Spleen (tissue), 11 donors: ENCODE measurements at regions not wholly inside any gene's neighbourhood (a gene's known extent, or its start where the extent isn't known, plus 50 kb on each side); places are given as distances from the start of the nearest gene placed in this dataset.
A peak's percentile ranks its signal among the peaks of the same experiment; 100 is the strongest.

Source experiments
- DNase-seq: peaks from one replicate; pipeline ENCODE4 v3.0.0-alpha.2; 2020
- H3K27ac ChIP-seq, 8 donors: fragments of 200-600 bp; sonication (generic) in 7 of 8; 1 replicate in 4 of 8; 2 replicates in 4 of 8; pipeline versions ENCODE4 v1.5.0 to v1.8.0; 2016 to 2021; ENCODE audit warnings: inconsistent platforms in 4 of 8, mild to moderate bottlenecking in 4 of 8, moderate library complexity in 1 of 8
- H3K27me3 ChIP-seq, 7 donors: fragments of 200-600 bp; sonication (generic) in 6 of 7; replicated peaks in 1 of 7; 1 replicate in 4 of 7; 2 replicates in 3 of 7; pipeline versions ENCODE4 v1.5.0 to v1.8.0; 2016 to 2021; ENCODE audit warnings: inconsistent platforms in 3 of 7, mild to moderate bottlenecking in 1 of 7
- H3K36me3 ChIP-seq, 6 donors: fragments of 200-600 bp; sonication (generic) in 5 of 6; 1 replicate in 4 of 6; 2 replicates in 2 of 6; pipeline versions ENCODE4 v1.5.0 to v1.8.0; 2016 to 2021; ENCODE audit warnings: inconsistent platforms in 2 of 6
- H3K4me1 ChIP-seq, 6 donors: fragments of 200-600 bp; sonication (generic) in 5 of 6; 1 replicate in 3 of 6; 2 replicates in 3 of 6; pipeline versions ENCODE4 v1.5.0 to v1.8.0; 2016 to 2021; ENCODE audit warnings: inconsistent platforms in 3 of 6
- H3K4me3 ChIP-seq, 8 donors: fragments of 200-600 bp; sonication (generic) in 7 of 8; 1 replicate in 4 of 8; 2 replicates in 4 of 8; pipeline versions ENCODE4 v1.5.0 to v1.8.0; 2016 to 2021; ENCODE audit warnings: inconsistent platforms in 4 of 8, mild to moderate bottlenecking in 4 of 8, moderate library complexity in 2 of 8
- H3K9me3 ChIP-seq, 8 donors: fragments of 200-600 bp; sonication (generic) in 7 of 8; 1 replicate in 4 of 8; 2 replicates in 4 of 8; pipeline versions ENCODE4 v1.5.0 to v1.8.0; 2016 to 2021; ENCODE audit warnings: inconsistent platforms in 4 of 8
- CTCF ChIP-seq, 11 experiments: fragments of 200-600 bp in 7 of 11; fragments of 450-650 bp in 4 of 11; sonication (generic) in 4 of 11; IDR thresholded peaks in 8 of 11; conservative IDR thresholded peaks in 3 of 11; 1 replicate in 7 of 11; 2 replicates in 4 of 11; pipeline versions ENCODE4 v1.4.0 to v1.8.0; 2016 to 2021; ENCODE audit warnings: antibody characterized with exemption in 11 of 11, inconsistent platforms in 4 of 11, mild to moderate bottlenecking in 1 of 11
- POLR2A ChIP-seq, 3 donors: fragments of 450-650 bp; IDR thresholded peaks; one replicate each; pipeline ENCODE4 v1.5.1; 2017; ENCODE audit warnings: antibody characterized with exemption in 3 of 3, mild to moderate bottlenecking in 1 of 3
- POLR2AphosphoS5 ChIP-seq, 3 donors: sonication (generic); formaldehyde crosslinking; IDR thresholded peaks; one replicate each; pipeline ENCODE4 v1.5.1; 2017; ENCODE audit warnings: antibody characterized with exemption in 3 of 3
- WGBS, 5 donors: extraction: QIAGEN DNeasy Blood & Tissue Kit in 3 of 5; methylation state at CpG; one replicate each; pipeline versions ENCODE4 v1.1.5 to v1.1.7; 2013 to 2018; 5-methylcytosine and 5-hydroxymethylcytosine counted together
- intact Hi-C: fragments of 100-400 bp; cut with DNase I; formaldehyde crosslinking; loops from one replicate; pipeline ENCODE4 v1.15.0; 2023; ENCODE audit warnings: low total_unique reads
- donor health status: healthy with polysubstance abuse.
- donor health status: DM: no; HTN: no; CAD: no; lungs with moderate emphysema.
- donor health status: DM: no; HTN: no; CAD: no.
- donor health status: Bipolar disorder and iron deficiency.
- donor health status: healthy.
- donor health status: DM: no; HTN: no; CAD: no.
- donor health status: DM: yes; HTN: yes; CAD: no.

- Histone ChIP-seq H3K27ac (peak overlapping the region in 5 of 8 donors; percentile 7 to 55 (median 42)), H3K4me3 (no peak overlapping the region), H3K36me3 (no peaks in the 10 kb centered on the region), H3K27me3 (no peaks in the 10 kb centered on the region), H3K4me1 (no peaks in the 10 kb centered on the region), H3K9me3 (peaks cover 0 to 29% (median 18%) of the 10 kb centered on the region in 8 donors)
- TF ChIP-seq CTCF (IDR thresholded peaks at IDR 0.05 in 8 of 11, conservative IDR thresholded peaks at IDR 0.05 in 3 of 11), result no peak
- TF ChIP-seq POLR2A (IDR thresholded peaks at IDR 0.05), result no peak
- no peak for TF ChIP-seq POLR2AphosphoS5 (IDR thresholded peaks at IDR 0.05)
- intact Hi-C loops, result no loop called here
- no peak for DNase-seq
- 70 to 90% (median 78%) methylated on average over 3 of the region's 3 CpGs for WGBS, 5 donors
These were observed 226.0 kb downstream of the DCDC2C start for GRCh38 chr2:3929374-3929773.

- Histone ChIP-seq H3K27ac (no peak overlapping the region), H3K9me3 (peaks cover 0 to 32% (median 22%) of the 10 kb centered on the region in 8 donors), H3K4me1 (no peaks in the 10 kb centered on the region), H3K4me3 (no peak overlapping the region), H3K27me3 (no peaks in the 10 kb centered on the region), H3K36me3 (no peaks in the 10 kb centered on the region)
- TF ChIP-seq POLR2AphosphoS5 (IDR thresholded peaks at IDR 0.05), result no peak
- TF ChIP-seq CTCF (IDR thresholded peaks at IDR 0.05 in 8 of 11, conservative IDR thresholded peaks at IDR 0.05 in 3 of 11), result no peak
- no peak for TF ChIP-seq POLR2A (IDR thresholded peaks at IDR 0.05)
- intact Hi-C loops, result no loop called here
- no peak for DNase-seq
- WGBS, 5 donors, result 58 to 84% (median 70%) methylated on average over 7 to 8 of the region's 8 CpGs
These were observed 226.9 kb downstream of the DCDC2C start for GRCh38 chr2:3930246-3930645.

- intact Hi-C loops, result no loop called here
- TF ChIP-seq POLR2AphosphoS5 (IDR thresholded peaks at IDR 0.05), result no peak
- H3K27me3 ChIP-seq, result peaks cover 0 to 5% (median 0%) of the 10 kb centered on the region in 7 donors
- H3K4me3 ChIP-seq, result no peak overlapping the region
- H3K27ac ChIP-seq, result no peak overlapping the region
- peaks cover 0 to 18% (median 1%) of the 10 kb centered on the region in 8 donors for H3K9me3 ChIP-seq
- DNase-seq, result no peak
- peaks cover 0 to 17% (median 4%) of the 10 kb centered on the region in 6 donors for H3K4me1 ChIP-seq
- H3K36me3 ChIP-seq, result no peaks in the 10 kb centered on the region
- WGBS, 5 donors, result 61 to 73% (median 64%) methylated on average over 5 to 7 of the region's 7 CpGs
These were observed 237.3 kb downstream of the DCDC2C start for GRCh38 chr2:3940661-3941060.

GRCh38 chr2:3942841-3943240, 239.5 kb downstream of the DCDC2C start:
- peaks cover 0 to 5% (median 0%) of the 10 kb centered on the region in 7 donors for H3K27me3 ChIP-seq
- intact Hi-C loops, result no loop called here
- TF ChIP-seq POLR2AphosphoS5 (IDR thresholded peaks at IDR 0.05) (peak in 2 of 3 donors; percentile 53 to 70), POLR2A (IDR thresholded peaks at IDR 0.05) (no peak), CTCF (IDR thresholded peaks at IDR 0.05 in 8 of 11, conservative IDR thresholded peaks at IDR 0.05 in 3 of 11) (no peak)
- H3K4me3 ChIP-seq, result no peak overlapping the region
- no peak for DNase-seq
- peak overlapping the region in 6 of 8 donors; percentile 33 to 56 (median 44) for H3K27ac ChIP-seq
- 75 to 97% (median 77%) methylated on average over 5 to 20 of the region's 20 CpGs for WGBS, 5 donors
- peaks cover 0 to 17% (median 4%) of the 10 kb centered on the region in 6 donors for H3K4me1 ChIP-seq
- no peaks in the 10 kb centered on the region for H3K36me3 ChIP-seq
- peaks cover 0 to 6% (median 0%) of the 10 kb centered on the region in 8 donors for H3K9me3 ChIP-seq
